ENCODE measurements at regions not wholly inside any gene's neighbourhood (a gene's known extent, or its start where the extent isn't known, plus 50 kb on each side); places are given as distances from the start of the nearest gene placed in this dataset.

DNA sequence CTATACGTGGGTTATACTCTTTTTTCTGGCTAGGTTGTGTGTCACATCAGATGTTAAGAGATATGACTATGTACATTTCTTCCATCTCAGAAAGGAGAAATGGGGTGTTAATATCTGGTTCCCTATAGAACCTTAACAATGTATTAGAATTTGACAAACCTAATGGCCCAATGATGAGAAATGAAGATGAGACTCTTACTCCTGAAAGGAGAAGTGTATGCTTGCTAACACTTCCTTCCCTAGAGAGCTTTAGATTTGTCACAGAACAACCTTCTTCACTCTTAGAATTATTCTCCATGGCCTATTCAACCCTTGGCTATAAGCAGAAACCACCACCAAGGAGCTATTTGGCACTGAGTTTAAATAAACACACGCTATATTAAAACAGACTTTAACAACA, 839.6 kb downstream of the GALC start:
- H3K4me3 ChIP-seq = no peak overlapping the region
- no peaks in the 10 kb centered on the region for H3K9me3 ChIP-seq
- H3K36me3 ChIP-seq = no peaks in the 10 kb centered on the region
- no peaks in the 10 kb centered on the region for H3K27me3 ChIP-seq
- no peak overlapping the region for H3K27ac ChIP-seq
- TF ChIP-seq POLR2AphosphoS5 (IDR thresholded peaks at IDR 0.05) = no peak
- TF ChIP-seq POLR2A (IDR thresholded peaks at IDR 0.05) = no peak
- TF ChIP-seq CTCF (IDR thresholded peaks at IDR 0.05) = no peak
- intact Hi-C loops (cut with DNase I; ENCODE audit: low total_unique reads) = no loop called here
- DNase-seq (ENCODE audit: low spot score in 2 of 2) = no peak
- H3K4me1 ChIP-seq = no peaks in the 10 kb centered on the region

DNA sequence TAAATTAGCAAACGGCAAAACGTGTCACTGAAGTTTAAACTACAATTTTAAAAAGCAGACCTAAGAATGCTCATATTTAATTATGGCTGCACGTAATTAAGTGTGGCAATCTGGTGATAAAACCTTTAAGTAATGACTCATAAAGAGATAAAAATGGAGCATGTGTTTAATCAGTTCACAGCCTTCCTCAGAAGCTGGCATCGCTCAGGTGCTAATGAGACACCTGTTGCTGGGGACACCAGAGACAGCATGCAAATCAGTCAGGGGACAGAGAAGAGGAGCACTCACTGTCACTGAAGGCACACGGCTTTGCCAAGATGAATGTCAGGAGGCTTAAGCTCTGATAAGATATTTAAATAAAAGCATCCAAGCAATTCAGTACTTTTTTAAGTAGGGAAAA, 840.3 kb downstream of the GALC start:
- H3K27me3 ChIP-seq = no peaks in the 10 kb centered on the region
- no peaks in the 10 kb centered on the region for H3K9me3 ChIP-seq
- intact Hi-C loops (cut with DNase I; ENCODE audit: low total_unique reads) = no loop called here
- no peaks in the 10 kb centered on the region for H3K36me3 ChIP-seq
- no peak for DNase-seq (ENCODE audit: low spot score in 2 of 2)
- H3K4me1 ChIP-seq = no peaks in the 10 kb centered on the region
- no peak overlapping the region for H3K4me3 ChIP-seq
- H3K27ac ChIP-seq = no peak overlapping the region
- no peak for TF ChIP-seq POLR2A (IDR thresholded peaks at IDR 0.05)
- no peak for TF ChIP-seq POLR2AphosphoS5 (IDR thresholded peaks at IDR 0.05)
- no peak for TF ChIP-seq CTCF (IDR thresholded peaks at IDR 0.05)

- intact Hi-C loops (cut with DNase I; ENCODE audit: low total_unique reads) = no loop called here
- Histone ChIP-seq H3K9me3 (no peaks in the 10 kb centered on the region), H3K4me1 (no peaks in the 10 kb centered on the region), H3K27ac (no peak overlapping the region), H3K4me3 (no peak overlapping the region), H3K27me3 (no peaks in the 10 kb centered on the region), H3K36me3 (no peaks in the 10 kb centered on the region)
- no peak for DNase-seq (ENCODE audit: low spot score in 2 of 2)
- TF ChIP-seq CTCF (IDR thresholded peaks at IDR 0.05) (no peak), POLR2A (IDR thresholded peaks at IDR 0.05) (no peak)
These were observed 843.2 kb downstream of the GALC start for GRCh38 chr14:87149583-87150354.

GRCh38 chr14:87148655-87149054, 844.3 kb downstream of the GALC start:
- TF ChIP-seq POLR2AphosphoS5 (IDR thresholded peaks at IDR 0.05) (no peak), CTCF (IDR thresholded peaks at IDR 0.05) (no peak), POLR2A (IDR thresholded peaks at IDR 0.05) (no peak)
- Histone ChIP-seq H3K9me3 (no peaks in the 10 kb centered on the region), H3K4me3 (no peak overlapping the region), H3K4me1 (no peaks in the 10 kb centered on the region), H3K27ac (no peak overlapping the region), H3K27me3 (no peaks in the 10 kb centered on the region), H3K36me3 (no peaks in the 10 kb centered on the region)
- intact Hi-C loops (cut with DNase I; ENCODE audit: low total_unique reads) = no loop called here
- DNase-seq (ENCODE audit: low spot score in 2 of 2) = no peak

GRCh38 chr14:87142551-87143211, 850.3 kb downstream of the GALC start:
- H3K36me3 ChIP-seq = no peaks in the 10 kb centered on the region
- no peak for DNase-seq (ENCODE audit: low spot score in 2 of 2)
- no peaks in the 10 kb centered on the region for H3K4me1 ChIP-seq

More at GRCh38 chr14:87142551-87143211, 850.3 kb downstream of the GALC start:
- Histone ChIP-seq H3K4me3 (no peak overlapping the region), H3K9me3 (no peaks in the 10 kb centered on the region), H3K27ac (no peak overlapping the region), H3K27me3 (no peaks in the 10 kb centered on the region)
- intact Hi-C loops (cut with DNase I; ENCODE audit: low total_unique reads) = no loop called here
- TF ChIP-seq CTCF (IDR thresholded peaks at IDR 0.05) (no peak), POLR2A (IDR thresholded peaks at IDR 0.05) (no peak), POLR2AphosphoS5 (IDR thresholded peaks at IDR 0.05) (no peak)

Data from breast epithelium (tissue), 4 donors.